ENCODE measurements at regions not wholly inside any gene's neighbourhood (a gene's known extent, or its start where the extent isn't known, plus 50 kb on each side); places are given as distances from the start of the nearest gene placed in this dataset.

DNA sequence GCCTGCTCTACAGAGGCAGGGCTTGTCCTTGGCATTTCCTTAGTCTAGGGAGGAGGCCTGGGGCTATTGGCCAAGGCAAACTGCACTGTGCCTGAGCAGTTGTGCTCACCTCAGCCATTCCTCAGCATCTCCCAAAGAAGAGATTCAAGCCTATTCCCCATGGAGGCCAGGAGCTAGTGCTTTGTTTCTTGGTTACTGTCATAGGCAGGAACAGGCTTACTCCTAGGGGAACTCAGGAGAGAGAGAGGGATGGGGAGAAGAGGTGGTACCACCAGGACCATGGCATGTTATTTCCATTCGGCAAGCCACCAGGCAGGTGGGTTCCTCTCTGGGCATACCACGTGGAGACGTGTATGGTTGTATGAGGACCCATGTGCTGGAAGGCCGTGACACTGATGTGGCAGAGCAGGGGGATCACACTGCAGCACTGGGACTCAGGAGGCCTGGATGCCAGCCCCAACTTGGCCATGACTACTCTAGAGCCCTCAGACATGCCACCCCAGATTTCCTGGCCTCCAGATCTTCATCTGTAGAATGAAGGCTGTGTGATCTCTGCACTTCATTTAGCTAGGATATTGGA is 233.7 kb downstream of the LOXHD1 start:
- TF ChIP-seq, protein P1, sequence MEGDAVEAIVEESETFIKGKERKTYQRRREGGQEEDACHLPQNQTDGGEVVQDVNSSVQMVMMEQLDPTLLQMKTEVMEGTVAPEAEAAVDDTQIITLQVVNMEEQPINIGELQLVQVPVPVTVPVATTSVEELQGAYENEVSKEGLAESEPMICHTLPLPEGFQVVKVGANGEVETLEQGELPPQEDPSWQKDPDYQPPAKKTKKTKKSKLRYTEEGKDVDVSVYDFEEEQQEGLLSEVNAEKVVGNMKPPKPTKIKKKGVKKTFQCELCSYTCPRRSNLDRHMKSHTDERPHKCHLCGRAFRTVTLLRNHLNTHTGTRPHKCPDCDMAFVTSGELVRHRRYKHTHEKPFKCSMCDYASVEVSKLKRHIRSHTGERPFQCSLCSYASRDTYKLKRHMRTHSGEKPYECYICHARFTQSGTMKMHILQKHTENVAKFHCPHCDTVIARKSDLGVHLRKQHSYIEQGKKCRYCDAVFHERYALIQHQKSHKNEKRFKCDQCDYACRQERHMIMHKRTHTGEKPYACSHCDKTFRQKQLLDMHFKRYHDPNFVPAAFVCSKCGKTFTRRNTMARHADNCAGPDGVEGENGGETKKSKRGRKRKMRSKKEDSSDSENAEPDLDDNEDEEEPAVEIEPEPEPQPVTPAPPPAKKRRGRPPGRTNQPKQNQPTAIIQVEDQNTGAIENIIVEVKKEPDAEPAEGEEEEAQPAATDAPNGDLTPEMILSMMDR (IDR thresholded peaks at IDR 0.05; ENCODE audit: low read depth, low read length, poor library complexity, severe bottlenecking): no peak
- no peak for TF ChIP-seq EZH2phosphoT487 (IDR thresholded peaks at IDR 0.05; ENCODE audit: borderline replicate concordance, low read length)

Measured in DOHH2 (cell line).